HG03095 (cell line): ENCODE measurements at regions not wholly inside any gene's neighbourhood (a gene's known extent, or its start where the extent isn't known, plus 50 kb on each side); places are given as distances from the start of the nearest gene placed in this dataset.

ENCODE experiments used
- ATAC-seq: cut with Tn5 transposase; IDR thresholded peaks from one replicate; pipeline ENCODE4 v1.9.1; 2021; ENCODE audit warnings: moderate library complexity; ENCODE audit not compliant: unreplicated experiment

- no peak for ATAC-seq
Measured at GRCh38 chr13:73938372-73939070, 195.7 kb downstream of the KLF12 start.

- ATAC-seq, result no peak
Measured at GRCh38 chr13:73937441-73937840, 196.8 kb downstream of the KLF12 start.

DNA sequence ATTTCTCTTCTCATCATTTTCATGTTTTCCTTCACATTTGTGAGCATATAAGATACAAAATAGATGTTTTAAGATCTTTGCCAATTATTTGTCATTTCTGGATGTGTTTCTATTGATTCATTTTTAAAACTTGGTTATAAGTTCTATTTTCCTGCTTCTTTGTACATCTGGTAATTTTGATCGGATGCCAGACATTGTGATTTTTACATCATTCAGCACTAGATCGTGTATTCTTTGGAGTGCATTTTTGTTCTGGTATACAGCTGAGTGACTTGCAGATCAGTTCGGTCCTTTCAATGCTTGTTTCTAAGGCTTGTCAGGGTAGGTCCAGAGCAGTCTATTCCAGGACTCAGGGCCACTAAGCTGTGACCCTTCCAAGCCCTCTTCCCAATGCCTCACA lies 198.2 kb downstream of the KLF12 start:
- ATAC-seq, result no peak

DNA sequence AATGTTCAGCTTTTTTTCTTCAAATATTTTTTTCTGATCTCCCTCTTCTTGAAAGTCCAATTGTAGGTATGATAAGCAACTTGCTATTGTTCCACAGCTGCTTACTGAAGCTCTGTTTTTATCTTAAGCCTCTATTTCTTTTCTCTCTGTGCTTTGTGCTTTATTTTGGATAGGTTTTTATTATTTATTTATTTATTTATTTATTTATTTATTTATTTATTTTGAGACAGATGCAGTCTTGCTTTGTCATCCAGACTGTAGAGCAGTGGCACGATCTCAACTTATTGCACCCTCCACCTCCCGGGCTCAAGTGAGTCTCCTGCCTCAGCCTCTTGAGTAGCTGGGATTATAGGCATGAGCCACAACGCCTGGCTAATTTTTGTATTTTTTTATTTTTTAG lies 199.4 kb downstream of the KLF12 start:
- no peak for ATAC-seq

GRCh38 chr13:73934215-73934641 lies 200.0 kb downstream of the KLF12 start:
- ATAC-seq, result no peak

DNA sequence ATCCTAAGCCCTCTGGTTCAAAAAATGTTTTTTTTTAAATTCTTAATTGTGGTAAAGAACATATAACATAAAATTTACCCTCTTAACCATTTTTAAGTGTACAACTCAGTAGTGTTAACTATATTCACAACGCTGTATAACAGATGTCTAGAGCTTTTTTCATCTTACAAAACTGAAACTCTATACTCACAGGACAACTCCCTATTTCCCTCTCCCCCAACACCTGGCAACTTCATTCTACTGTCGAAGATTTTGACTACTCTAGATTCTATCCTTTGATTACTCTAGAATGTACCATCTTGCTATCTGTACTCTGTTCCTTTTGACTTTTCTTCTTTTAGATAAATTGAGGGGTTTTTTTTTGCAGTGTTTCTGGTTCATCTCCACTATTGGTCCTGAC lies 200.4 kb downstream of the KLF12 start:
- no peak for ATAC-seq

DNA sequence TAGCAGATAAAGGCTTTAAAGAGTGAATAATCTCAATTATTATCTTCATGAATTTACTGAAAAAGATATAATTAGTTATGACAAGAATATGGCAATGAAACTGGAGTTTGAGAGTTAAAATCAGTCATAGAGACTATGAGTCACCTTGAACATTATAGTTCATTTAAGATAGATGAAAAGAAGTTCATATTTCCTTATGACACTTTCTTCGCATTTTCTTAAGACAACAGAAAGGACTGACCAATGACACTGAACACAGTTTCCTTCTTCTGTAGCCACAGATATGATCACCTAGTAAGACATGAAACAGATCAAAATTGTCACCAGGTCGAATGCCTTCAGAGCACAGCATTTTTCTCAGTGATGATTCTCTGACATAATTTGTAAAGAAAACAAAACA lies 202.1 kb downstream of the KLF12 start:
- ATAC-seq, result no peak

- no peak for ATAC-seq
Measured at GRCh38 chr13:73929287-73929932, 204.8 kb downstream of the KLF12 start.

DNA sequence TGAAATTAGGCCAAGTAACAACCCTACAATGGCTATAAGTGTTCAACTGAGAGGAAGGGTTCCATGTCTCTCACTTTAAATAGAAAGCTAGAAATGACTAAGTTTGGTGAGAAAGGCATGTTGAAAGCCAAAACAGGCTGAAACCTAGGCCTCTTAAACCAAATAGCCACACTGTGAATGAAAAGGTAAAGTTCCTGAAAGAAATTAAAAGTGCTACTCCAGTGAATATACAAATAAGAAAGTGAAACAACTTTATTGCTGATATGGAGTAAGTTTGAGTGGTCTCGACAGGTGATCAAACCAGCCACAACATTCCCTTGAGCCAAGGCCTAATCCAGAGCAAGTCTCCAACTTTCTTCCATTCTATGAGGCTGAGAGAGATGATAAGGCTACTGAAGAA lies 209.6 kb downstream of the KLF12 start:
- peak; percentile 87 for ATAC-seq

DNA sequence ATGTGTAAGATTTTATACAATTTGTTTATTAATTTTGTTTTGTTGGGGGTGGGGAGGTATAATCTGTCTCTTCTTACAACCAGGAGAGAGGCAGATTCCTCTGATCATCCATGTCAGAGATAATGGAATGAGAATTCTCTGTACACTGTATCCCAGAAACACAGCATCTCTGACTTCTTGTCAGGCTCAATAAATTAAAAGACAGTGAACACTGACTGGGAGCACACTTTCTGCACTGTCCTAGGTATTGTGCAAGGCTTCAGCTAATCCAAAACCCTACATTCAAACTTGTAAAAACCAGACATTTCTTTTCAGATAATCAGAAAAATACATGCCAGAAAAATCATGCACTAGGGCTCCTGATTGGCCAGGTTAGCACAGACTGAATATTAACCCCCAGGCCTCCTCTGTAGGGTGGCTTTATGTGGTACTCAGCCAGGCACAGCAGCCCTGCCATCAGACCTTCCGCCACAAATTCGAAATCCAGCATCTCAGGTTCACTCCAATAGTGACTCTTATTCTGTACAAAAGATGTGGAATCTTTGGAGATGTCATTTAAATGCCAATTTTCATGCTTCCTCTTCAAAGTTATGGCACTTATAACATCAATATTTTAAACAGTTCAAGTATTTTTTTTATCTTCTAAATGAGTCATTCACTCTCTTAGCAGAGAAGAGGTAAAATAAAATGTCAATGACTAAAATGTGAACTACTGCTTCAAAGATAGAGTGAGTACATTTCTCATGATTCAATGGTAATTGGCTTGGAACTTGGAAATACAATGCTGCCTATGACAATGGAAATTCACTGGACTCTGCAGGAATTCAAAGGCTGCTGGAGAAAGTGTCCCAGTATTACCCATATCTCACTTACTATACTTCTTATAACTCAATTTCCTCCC lies 211.5 kb downstream of the KLF12 start:
- no peak for ATAC-seq

DNA sequence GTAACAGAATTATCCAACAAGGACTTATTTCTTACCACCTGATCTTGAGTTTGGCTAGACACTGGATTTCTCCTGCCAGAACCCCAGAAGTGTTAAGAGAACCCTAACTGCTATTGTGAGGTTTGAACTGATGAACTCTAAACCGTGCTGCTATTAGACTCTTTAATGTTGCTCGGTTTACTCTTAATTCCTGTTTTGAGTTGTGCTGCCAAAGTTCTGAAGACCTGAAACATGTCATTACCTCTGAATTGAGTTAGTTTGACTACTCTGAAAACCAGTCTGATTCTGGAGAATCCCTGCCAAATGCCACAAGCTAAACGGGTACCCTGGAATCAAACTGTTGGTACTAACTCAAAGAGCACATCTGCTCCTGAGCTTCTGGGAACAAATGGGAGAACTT lies 215.5 kb downstream of the KLF12 start:
- ATAC-seq, result no peak

GRCh38 chr13:73913751-73914518 lies 220.3 kb downstream of the KLF12 start:
- ATAC-seq, result no peak

GRCh38 chr13:73913079-73913740 lies 221.0 kb downstream of the KLF12 start:
- ATAC-seq, result peak; percentile 66

GRCh38 chr13:73911361-73911760 lies 222.8 kb downstream of the KLF12 start:
- no peak for ATAC-seq

DNA sequence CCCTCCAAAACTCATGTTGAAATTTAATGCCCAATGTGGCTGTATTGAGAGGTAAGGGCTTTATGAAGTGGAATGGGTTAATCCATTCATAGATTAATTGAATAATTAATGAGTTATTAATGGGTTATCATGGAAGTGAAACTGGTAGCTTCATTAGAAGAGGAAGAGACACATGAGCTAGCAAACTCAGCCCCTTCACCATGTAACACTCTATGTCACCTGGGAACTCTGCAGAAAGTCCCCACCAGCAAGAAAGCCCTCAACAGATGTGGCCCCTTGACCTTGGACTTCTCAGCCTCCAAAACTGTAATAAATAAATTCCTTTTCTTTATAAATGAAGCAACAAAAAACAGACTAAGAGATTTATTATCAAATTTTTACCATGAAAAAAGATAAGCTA lies 223.5 kb downstream of the KLF12 start:
- no peak for ATAC-seq

- ATAC-seq, result no peak
Measured at GRCh38 chr13:73908809-73909208, 225.4 kb downstream of the KLF12 start.

DNA sequence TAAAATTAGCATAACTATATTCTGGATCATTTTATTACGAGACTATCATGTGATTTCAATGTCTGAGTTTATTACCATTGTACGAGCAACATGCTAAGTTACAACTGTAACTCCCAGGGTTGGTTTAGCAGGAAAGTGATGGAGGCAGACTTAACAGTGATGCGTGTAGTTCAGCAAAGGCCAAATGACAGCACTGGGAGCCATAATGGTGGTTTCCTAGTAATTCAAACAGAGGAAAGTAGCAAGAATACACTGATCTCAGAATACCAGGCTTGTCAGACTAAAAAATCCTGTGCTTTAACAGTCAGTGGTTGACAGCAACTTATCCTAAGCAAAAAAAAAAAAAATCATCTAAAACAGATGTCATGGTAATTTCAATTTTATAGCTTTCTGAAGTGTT lies 229.6 kb downstream of the KLF12 start:
- no peak for ATAC-seq

- ATAC-seq, result no peak
Measured at GRCh38 chr13:73903561-73903960, 230.6 kb downstream of the KLF12 start.

DNA sequence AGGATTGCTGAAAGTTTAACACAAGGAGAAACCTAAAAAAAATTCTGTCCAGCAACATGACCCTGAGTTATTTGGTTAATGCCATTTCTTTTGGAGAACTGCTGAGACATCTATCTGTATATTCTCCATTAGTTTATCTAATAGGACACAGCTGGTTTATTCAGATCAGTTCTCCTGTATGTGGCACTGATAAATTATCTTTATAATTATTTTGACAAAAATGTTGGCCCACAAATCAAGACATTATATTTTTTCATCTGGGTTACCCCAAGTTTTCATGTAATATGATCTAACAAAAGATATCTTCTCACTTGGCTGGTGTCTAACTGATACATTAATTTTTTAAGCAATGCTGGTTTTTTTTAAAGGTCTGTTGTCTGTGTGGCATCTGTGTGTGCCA lies 231.4 kb downstream of the KLF12 start:
- ATAC-seq, result no peak

GRCh38 chr13:73902296-73902695 lies 231.9 kb downstream of the KLF12 start:
- ATAC-seq, result no peak
